GM12892 (cell line): ENCODE measurements at regions not wholly inside any gene's neighbourhood (a gene's known extent, or its start where the extent isn't known, plus 50 kb on each side); places are given as distances from the start of the nearest gene placed in this dataset.

Experiments
- POLR2A ChIP-seq: IDR thresholded peaks from 2 replicates; pipeline ENCODE4 v1.6.1; 2011; ENCODE audit warnings: low read depth, low read length, control low read depth
- POLR2AphosphoS5 ChIP-seq: IDR thresholded peaks from 2 replicates; pipeline ENCODE4 v1.6.1; 2011; ENCODE audit warnings: low read depth, low read length, control low read depth

GRCh38 chr10:88067737-88068136 is 204.3 kb downstream of the PTEN start:
- TF ChIP-seq POLR2A (no peak), POLR2AphosphoS5 (no peak)
